ENCODE measurements at regions not wholly inside any gene's neighbourhood (a gene's known extent, or its start where the extent isn't known, plus 50 kb on each side); places are given as distances from the start of the nearest gene placed in this dataset.
"Not testable (repeated sequence)": the region's sequence is repeated elsewhere in the genome, so short reads cannot be mapped to it uniquely, and the experiment has no call there.

DNA sequence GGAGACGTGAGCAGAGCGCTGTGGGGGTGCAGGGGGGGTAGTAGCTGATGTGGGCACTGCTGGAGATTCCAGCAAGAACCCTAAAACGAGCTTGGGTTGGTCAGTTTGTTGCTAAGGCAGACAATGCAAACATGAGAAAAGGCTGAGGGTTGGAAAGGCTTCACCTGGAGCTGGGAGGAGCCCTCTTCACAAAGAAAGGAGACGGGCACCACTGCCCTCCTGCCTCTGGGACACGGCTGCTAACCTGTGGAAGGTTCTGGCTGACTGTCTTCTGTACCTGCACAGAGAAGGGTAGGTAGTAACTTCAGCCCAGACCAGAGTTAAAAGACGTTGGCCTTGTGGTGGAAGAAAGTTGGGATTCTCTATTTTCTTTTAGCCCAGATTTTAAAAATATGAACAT lies 108.7 kb downstream of the SUCLA2 start:
- H3K27me3 Mint-ChIP-seq: no peaks in the 10 kb centered on the region
- no peak overlapping the region for H3K27ac Mint-ChIP-seq
- H3K9me3 Mint-ChIP-seq: no peaks in the 10 kb centered on the region
- H3K4me3 Mint-ChIP-seq: no peak overlapping the region
- peaks cover 17% of the 10 kb centered on the region for H3K4me1 Mint-ChIP-seq
- H3K36me3 Mint-ChIP-seq: no peaks in the 10 kb centered on the region

- H3K9me3 Mint-ChIP-seq: no peaks in the 10 kb centered on the region
- no peaks in the 10 kb centered on the region for H3K27me3 Mint-ChIP-seq
- H3K4me1 Mint-ChIP-seq: peaks cover 17% of the 10 kb centered on the region
- peak overlapping the region; percentile 91 for H3K27ac Mint-ChIP-seq
- peak overlapping the region; percentile 56 for H3K4me3 Mint-ChIP-seq
- no peaks in the 10 kb centered on the region for H3K36me3 Mint-ChIP-seq
These were observed 110.8 kb downstream of the SUCLA2 start for GRCh38 chr13:47890146-47890814.

- Mint-ChIP-seq H3K36me3 (peaks cover 3% of the 10 kb centered on the region), H3K27ac (no peak overlapping the region), H3K27me3 (no peaks in the 10 kb centered on the region), H3K4me1 (peaks cover 12% of the 10 kb centered on the region), H3K9me3 (no peaks in the 10 kb centered on the region), H3K4me3 (no peak overlapping the region)
These were observed 114.8 kb downstream of the SUCLA2 start for GRCh38 chr13:47886314-47886713.

DNA sequence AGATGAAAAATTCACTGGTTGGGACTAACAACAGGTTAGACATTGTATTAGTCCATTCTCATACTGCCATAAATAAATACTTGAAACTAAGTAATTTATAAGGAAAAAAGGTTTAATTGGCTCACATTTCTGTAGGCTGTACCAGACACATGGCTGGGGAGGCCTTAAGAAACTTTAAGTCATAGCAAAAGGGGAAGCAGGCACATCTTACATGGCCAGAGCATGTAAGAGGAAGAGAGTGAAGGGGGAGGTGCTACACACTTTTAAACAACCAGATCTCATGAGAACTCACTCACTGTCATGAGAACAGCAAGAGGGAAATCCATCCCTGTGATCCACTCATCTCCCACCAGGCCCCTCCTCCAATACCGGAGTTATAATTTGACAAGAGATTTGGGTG lies 125.9 kb downstream of the SUCLA2 start:
- H3K4me1 Mint-ChIP-seq: no peaks in the 10 kb centered on the region
- no peaks in the 10 kb centered on the region for H3K27me3 Mint-ChIP-seq
- no peak overlapping the region for H3K27ac Mint-ChIP-seq
- H3K36me3 Mint-ChIP-seq: peaks cover 14% of the 10 kb centered on the region
- peaks cover 18% of the 10 kb centered on the region for H3K9me3 Mint-ChIP-seq
- H3K4me3 Mint-ChIP-seq: no peak overlapping the region

- Mint-ChIP-seq H3K36me3 (peaks cover 14% of the 10 kb centered on the region), H3K9me3 (peaks cover 18% of the 10 kb centered on the region)
- H3K27ac Mint-ChIP-seq, H3K4me3 Mint-ChIP-seq, H3K27me3 Mint-ChIP-seq, H3K4me1 Mint-ChIP-seq: not testable (repeated sequence)
These were observed 127.1 kb downstream of the SUCLA2 start for GRCh38 chr13:47873987-47874386.

DNA sequence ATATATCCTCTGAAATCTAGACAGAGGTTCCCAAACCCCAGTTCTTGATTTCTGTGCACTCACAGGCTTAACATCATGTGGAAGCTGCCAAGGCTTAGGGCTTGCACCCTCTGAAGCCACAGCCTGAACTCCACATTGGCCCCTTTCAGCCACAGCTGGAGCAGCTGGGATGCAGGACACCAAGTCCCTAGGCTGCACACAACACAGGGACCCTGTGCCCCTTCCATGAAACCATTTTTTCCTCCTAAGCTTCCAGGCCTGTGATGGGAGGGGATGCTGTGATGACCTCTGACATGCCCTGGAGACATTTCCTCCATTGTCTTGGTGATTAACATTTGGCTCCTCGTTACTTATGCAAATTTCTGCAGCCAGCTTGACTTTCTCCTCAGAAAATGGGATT lies 127.8 kb downstream of the SUCLA2 start:
- H3K36me3 Mint-ChIP-seq: peaks cover 14% of the 10 kb centered on the region
- H3K27me3 Mint-ChIP-seq, H3K4me1 Mint-ChIP-seq: not testable (repeated sequence)

DNA sequence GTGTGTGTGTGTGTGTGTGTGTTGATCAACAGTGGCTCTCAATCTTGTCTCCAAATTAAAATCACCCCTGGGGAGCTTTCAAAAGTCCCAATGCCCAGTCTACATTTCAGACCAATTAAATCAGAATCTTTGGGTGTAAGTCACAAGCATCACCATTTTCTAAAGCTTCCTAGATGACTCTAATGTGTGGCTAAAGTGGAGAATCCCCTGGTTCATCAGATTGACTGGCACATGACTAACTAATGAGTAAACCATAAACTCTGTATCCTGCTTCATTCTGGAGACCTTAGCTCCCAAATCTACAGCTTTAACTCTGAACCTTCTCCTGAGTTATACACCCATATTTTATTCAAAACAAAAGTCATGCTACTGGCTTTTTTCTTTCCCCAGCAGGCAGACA lies 131.3 kb downstream of the SUCLA2 start:
- Mint-ChIP-seq H3K27ac (no peak overlapping the region), H3K27me3 (no peaks in the 10 kb centered on the region), H3K9me3 (peaks cover 9% of the 10 kb centered on the region), H3K4me3 (no peak overlapping the region), H3K36me3 (peaks cover 13% of the 10 kb centered on the region), H3K4me1 (no peaks in the 10 kb centered on the region)

More for the DNA sequence above, 127.8 kb downstream of the SUCLA2 start:
- not testable (repeated sequence) for H3K27ac Mint-ChIP-seq, H3K4me3 Mint-ChIP-seq
- H3K9me3 Mint-ChIP-seq: peaks cover 18% of the 10 kb centered on the region

GRCh38 chr13:47865883-47866282 lies 135.2 kb downstream of the SUCLA2 start:
- no peak overlapping the region for H3K27ac Mint-ChIP-seq
- no peak overlapping the region for H3K4me3 Mint-ChIP-seq
- H3K27me3 Mint-ChIP-seq: no peaks in the 10 kb centered on the region
- no peaks in the 10 kb centered on the region for H3K9me3 Mint-ChIP-seq
- H3K36me3 Mint-ChIP-seq: peaks cover 5% of the 10 kb centered on the region
- H3K4me1 Mint-ChIP-seq: no peaks in the 10 kb centered on the region

DNA sequence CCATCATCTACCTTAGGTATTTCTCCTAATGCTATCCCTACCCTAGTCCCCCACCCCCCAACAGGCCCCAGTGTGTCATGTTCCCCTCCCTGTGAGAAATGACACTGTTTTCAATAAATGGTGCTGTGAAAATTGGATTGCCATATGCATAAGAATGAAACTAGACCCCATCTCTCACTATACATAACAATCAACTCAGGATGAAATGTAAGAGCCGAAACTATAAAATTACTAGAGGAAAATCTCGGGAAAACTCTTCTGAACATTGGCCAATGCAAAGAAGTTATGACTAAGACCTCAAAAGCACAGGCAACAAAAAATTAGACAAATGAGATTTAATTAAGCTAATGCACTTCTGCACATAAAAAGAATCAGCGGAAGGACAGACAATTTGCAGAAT lies 138.2 kb downstream of the SUCLA2 start:
- Mint-ChIP-seq H3K4me3 (no peak overlapping the region), H3K9me3 (no peaks in the 10 kb centered on the region), H3K4me1 (no peaks in the 10 kb centered on the region), H3K27ac (no peak overlapping the region), H3K27me3 (peaks cover 3% of the 10 kb centered on the region), H3K36me3 (peaks cover 5% of the 10 kb centered on the region)

DNA sequence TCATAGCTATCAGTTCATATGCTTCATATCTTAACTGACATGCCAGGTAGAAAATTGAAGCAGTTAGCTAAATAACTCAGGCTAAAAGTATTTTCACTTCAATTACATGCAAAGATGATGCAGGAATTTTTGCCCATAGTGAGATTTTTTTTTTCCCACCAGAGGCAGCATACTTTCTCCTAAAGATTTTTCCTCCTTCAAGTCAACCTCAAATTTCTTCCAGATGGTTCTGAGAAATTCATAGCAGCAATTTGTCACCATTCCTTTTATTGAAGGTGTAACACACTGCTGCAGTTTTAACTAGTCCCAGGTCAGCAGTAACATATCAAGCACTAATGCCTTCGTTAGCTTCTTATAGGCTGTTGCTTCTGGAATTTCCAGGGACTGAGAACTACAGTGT lies 141.9 kb downstream of the SUCLA2 start:
- H3K9me3 Mint-ChIP-seq: no peaks in the 10 kb centered on the region
- no peak overlapping the region for H3K4me3 Mint-ChIP-seq
- no peak overlapping the region for H3K27ac Mint-ChIP-seq
- no peaks in the 10 kb centered on the region for H3K4me1 Mint-ChIP-seq
- H3K36me3 Mint-ChIP-seq: peaks cover 5% of the 10 kb centered on the region
- peaks cover 4% of the 10 kb centered on the region for H3K27me3 Mint-ChIP-seq

DNA sequence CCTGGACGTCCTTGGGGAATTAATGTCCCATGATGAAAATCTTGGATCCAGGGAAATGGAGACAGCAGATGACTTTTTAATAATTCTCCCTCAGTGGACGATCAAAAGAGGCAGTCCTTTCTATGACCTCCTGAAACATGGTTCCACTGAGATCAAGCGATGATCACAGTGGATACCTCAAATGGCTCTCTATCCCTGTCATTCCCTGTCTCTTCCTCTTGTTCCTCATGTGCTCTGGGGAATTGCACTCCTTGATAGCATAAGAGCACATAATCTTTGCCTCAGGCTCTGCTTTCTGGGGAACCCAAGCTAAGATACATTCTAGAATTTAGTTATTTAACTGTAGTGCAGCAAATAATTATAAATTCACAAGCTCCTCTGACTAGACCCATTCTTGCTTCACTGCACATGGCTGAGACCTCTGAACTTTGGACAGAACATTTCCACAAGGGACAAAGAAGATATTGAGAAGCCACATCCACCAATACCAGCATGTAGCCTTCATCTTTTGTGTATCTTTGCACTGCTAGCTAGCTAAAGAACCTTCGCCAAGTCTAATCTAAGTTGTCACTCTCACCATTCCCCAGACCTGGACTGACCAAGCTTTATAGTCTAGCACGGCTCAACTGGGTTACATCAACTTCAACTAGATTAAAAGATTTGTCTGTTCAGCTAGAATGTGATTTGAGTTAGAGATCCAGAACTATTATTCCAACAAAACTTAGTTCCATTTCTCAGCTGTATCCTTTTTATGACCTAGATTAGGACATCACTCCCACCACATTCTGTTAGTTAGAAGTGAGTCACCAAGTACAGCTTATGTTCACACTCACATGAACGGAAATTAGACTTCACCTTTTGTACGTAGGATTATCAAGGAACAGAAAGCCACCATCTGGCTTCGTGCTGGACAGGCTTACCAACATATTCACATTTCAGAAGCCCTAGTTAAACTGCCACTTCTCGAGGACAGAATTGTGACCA lies 142.7 kb downstream of the SUCLA2 start:
- no peak overlapping the region for H3K4me3 Mint-ChIP-seq
- H3K27me3 Mint-ChIP-seq: peaks cover 4% of the 10 kb centered on the region
- peaks cover 5% of the 10 kb centered on the region for H3K36me3 Mint-ChIP-seq
- H3K9me3 Mint-ChIP-seq: no peaks in the 10 kb centered on the region
- H3K4me1 Mint-ChIP-seq: no peaks in the 10 kb centered on the region
- no peak overlapping the region for H3K27ac Mint-ChIP-seq

GRCh38 chr13:47853236-47853635 lies 147.8 kb downstream of the SUCLA2 start:
- H3K4me3 Mint-ChIP-seq: no peak overlapping the region
- H3K9me3 Mint-ChIP-seq: peaks cover 8% of the 10 kb centered on the region
- peaks cover 6% of the 10 kb centered on the region for H3K27me3 Mint-ChIP-seq
- H3K4me1 Mint-ChIP-seq: no peaks in the 10 kb centered on the region
- peaks cover 4% of the 10 kb centered on the region for H3K36me3 Mint-ChIP-seq
- H3K27ac Mint-ChIP-seq: no peak overlapping the region

GRCh38 chr13:47846886-47847285 lies 154.2 kb downstream of the SUCLA2 start:
- Mint-ChIP-seq H3K27ac (no peak overlapping the region), H3K4me1 (no peaks in the 10 kb centered on the region), H3K27me3 (peaks cover 5% of the 10 kb centered on the region), H3K9me3 (peaks cover 8% of the 10 kb centered on the region), H3K36me3 (peaks cover 2% of the 10 kb centered on the region), H3K4me3 (no peak overlapping the region)

DNA sequence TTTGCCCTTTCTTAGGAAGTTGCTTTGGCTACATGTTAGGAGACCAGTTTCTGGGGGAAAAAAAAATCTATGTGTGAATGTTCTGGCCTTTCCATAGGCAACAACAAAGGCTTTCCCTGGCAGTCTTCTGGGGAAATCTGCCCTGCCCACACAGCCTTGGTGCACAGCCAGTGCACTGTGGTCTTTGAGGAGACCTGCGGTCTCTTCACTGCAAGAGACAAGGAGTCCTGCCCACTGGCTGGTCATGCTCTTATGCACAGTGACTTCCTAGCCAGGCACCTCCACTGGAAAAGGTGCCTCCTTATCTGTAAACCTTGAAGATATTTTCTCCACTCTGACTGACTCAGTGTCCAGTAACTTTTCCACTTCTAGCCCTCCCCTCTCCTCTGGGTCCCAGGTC lies 155.1 kb downstream of the SUCLA2 start:
- Mint-ChIP-seq H3K27ac (no peak overlapping the region), H3K27me3 (peaks cover 5% of the 10 kb centered on the region), H3K36me3 (peaks cover 2% of the 10 kb centered on the region), H3K9me3 (peaks cover 8% of the 10 kb centered on the region), H3K4me3 (no peak overlapping the region), H3K4me1 (no peaks in the 10 kb centered on the region)

- no peaks in the 10 kb centered on the region for H3K4me1 Mint-ChIP-seq
- no peaks in the 10 kb centered on the region for H3K9me3 Mint-ChIP-seq
- no peaks in the 10 kb centered on the region for H3K27me3 Mint-ChIP-seq
- H3K4me3 Mint-ChIP-seq: no peak overlapping the region
- no peak overlapping the region for H3K27ac Mint-ChIP-seq
- H3K36me3 Mint-ChIP-seq: no peaks in the 10 kb centered on the region
These were observed 158.1 kb downstream of the SUCLA2 start for GRCh38 chr13:47843005-47843404.

GRCh38 chr13:47841151-47841550 lies 159.9 kb downstream of the SUCLA2 start:
- no peak overlapping the region for H3K4me3 Mint-ChIP-seq
- H3K4me1 Mint-ChIP-seq: no peaks in the 10 kb centered on the region
- no peaks in the 10 kb centered on the region for H3K36me3 Mint-ChIP-seq
- H3K27me3 Mint-ChIP-seq: no peaks in the 10 kb centered on the region
- H3K9me3 Mint-ChIP-seq: no peaks in the 10 kb centered on the region
- H3K27ac Mint-ChIP-seq: no peak overlapping the region
